Astrocyte of the hippocampus (primary cell): ENCODE measurements at regions not wholly inside any gene's neighbourhood (a gene's known extent, or its start where the extent isn't known, plus 50 kb on each side); places are given as distances from the start of the nearest gene placed in this dataset.

Experiments
- DNase-seq: peaks from one replicate; pipeline ENCODE4 v3.0.0; 2011; ENCODE audit warnings: low read depth, low spot score

- no peak for DNase-seq
Observed at GRCh38 chr2:139949242-139949972, 1169.2 kb upstream of the NXPH2 start.

- no peak for DNase-seq
Observed at GRCh38 chr2:139946690-139947089, 1166.5 kb upstream of the NXPH2 start.

- DNase-seq = no peak
Observed at GRCh38 chr2:139940686-139941085, 1160.5 kb upstream of the NXPH2 start.

GRCh38 chr2:139925903-139926302 is 1145.7 kb upstream of the NXPH2 start:
- no peak for DNase-seq

GRCh38 chr2:139924070-139924469 is 1143.9 kb upstream of the NXPH2 start:
- no peak for DNase-seq

- no peak for DNase-seq
Observed at GRCh38 chr2:139918982-139919381, 1138.8 kb upstream of the NXPH2 start.

GRCh38 chr2:139917690-139918384 is 1137.6 kb upstream of the NXPH2 start:
- peak; percentile 60 for DNase-seq

GRCh38 chr2:139916822-139917221 is 1136.6 kb upstream of the NXPH2 start:
- DNase-seq = no peak

GRCh38 chr2:139911160-139911559 is 1131.0 kb upstream of the NXPH2 start:
- DNase-seq = no peak

GRCh38 chr2:139909136-139909535 is 1128.9 kb upstream of the NXPH2 start:
- no peak for DNase-seq

GRCh38 chr2:139905624-139906023 is 1125.4 kb upstream of the NXPH2 start:
- DNase-seq = no peak

GRCh38 chr2:139891636-139892035 is 1111.4 kb upstream of the NXPH2 start:
- DNase-seq = no peak

GRCh38 chr2:139885921-139886498 is 1105.8 kb upstream of the NXPH2 start:
- DNase-seq = no peak

- no peak for DNase-seq
Observed at GRCh38 chr2:139876964-139877363, 1096.8 kb upstream of the NXPH2 start.

GRCh38 chr2:139876321-139876720 is 1096.1 kb upstream of the NXPH2 start:
- DNase-seq = peak; percentile 29

GRCh38 chr2:139872503-139872902 is 1092.3 kb upstream of the NXPH2 start:
- DNase-seq = no peak

- no peak for DNase-seq
Observed at GRCh38 chr2:139872032-139872431, 1091.8 kb upstream of the NXPH2 start.

GRCh38 chr2:139867601-139868226 is 1087.5 kb upstream of the NXPH2 start:
- DNase-seq = no peak

- no peak for DNase-seq
Observed at GRCh38 chr2:139864821-139865302, 1084.7 kb upstream of the NXPH2 start.

GRCh38 chr2:139854769-139855483 is 1074.7 kb upstream of the NXPH2 start:
- DNase-seq = no peak

GRCh38 chr2:139850254-139850890 is 1070.2 kb upstream of the NXPH2 start:
- no peak for DNase-seq
